ENCODE measurements at regions not wholly inside any gene's neighbourhood (a gene's known extent, or its start where the extent isn't known, plus 50 kb on each side); places are given as distances from the start of the nearest gene placed in this dataset.

GRCh38 chr13:74560325-74560724, 426.1 kb upstream of the KLF12 start:
- TF ChIP-seq POLR2A (IDR thresholded peaks at IDR 0.05) (no peak), CTCF (IDR thresholded peaks at IDR 0.05) (no peak), POLR2AphosphoS5 (IDR thresholded peaks at IDR 0.05; ENCODE audit: insufficient read depth in 1 of 2, low read depth in 1 of 2) (no peak)
